ENCODE measurements at regions not wholly inside any gene's neighbourhood (a gene's known extent, or its start where the extent isn't known, plus 50 kb on each side); places are given as distances from the start of the nearest gene placed in this dataset.
A peak's percentile ranks its signal among the peaks of the same experiment; 100 is the strongest.
"Not testable (repeated sequence)": the region's sequence is repeated elsewhere in the genome, so short reads cannot be mapped to it uniquely, and the experiment has no call there.

DNA sequence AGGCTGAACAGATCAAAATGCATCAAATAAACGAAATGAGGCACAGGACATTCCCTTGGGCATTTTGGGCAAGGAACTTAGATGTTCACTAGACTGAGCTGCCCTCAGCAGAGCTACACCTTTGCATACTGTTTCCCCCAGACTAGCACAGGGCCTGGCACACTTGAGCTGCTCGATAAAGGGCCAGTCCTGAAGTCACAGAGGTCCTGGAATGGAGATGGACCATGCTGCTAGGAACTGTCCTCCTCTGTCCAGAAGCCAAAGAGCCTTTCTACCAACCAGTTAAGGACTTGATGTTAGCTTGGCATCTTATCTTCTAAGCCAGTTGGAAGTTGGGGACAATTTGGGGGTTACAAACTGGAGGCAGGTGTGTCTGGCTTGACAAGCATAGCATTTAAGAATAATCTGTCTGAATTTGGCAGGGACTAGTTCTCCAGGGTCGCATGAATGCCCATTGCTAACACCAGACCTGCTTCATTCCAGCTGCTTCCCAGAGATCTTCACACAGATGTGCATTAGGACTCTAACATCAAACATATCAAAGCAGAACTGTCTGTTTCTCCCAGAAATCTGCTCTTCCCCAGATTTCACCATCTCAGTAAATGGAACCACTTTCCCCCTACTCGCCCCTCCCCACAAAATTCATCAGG is 152.2 kb upstream of the PDE1C start:
- DNase-seq = no peak

DNA sequence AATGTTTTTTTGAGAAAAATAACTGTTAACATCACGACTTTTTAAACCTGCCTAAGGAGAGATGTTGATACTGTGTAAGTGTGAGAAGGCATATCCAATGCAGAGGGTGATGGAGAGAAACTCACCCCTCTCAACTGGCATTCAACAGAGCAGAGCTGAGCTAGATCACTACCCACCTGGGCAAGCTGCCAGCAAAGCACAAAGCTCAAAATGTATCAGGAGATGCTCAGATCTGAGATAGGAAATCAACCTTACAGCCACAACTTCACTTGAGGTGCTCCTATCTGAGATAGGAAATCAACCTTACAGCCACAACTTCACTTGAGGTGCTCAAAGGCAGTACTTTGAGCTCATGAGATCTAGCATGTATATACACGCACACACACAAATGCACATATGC is 151.5 kb upstream of the PDE1C start:
- no peak for DNase-seq

DNA sequence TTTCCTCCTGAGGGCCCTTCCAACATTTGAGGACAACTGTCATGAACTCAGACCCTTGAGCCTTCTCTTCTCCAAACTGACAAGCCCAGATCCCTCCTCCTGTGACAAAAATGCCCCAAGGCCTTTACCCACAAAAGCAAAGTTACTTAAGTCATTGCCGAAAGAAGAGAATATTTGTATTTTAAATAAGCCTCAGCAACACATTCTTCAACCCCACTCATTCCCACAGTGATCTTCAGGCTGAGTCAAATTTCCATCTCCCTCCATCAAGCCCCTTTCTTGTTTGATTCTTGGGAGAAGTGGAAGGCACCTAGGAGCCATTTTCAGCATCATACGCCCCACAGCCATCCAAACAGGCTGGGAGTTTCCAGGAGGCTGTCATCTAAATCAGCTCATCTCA is 150.8 kb upstream of the PDE1C start:
- no peak for DNase-seq

DNA sequence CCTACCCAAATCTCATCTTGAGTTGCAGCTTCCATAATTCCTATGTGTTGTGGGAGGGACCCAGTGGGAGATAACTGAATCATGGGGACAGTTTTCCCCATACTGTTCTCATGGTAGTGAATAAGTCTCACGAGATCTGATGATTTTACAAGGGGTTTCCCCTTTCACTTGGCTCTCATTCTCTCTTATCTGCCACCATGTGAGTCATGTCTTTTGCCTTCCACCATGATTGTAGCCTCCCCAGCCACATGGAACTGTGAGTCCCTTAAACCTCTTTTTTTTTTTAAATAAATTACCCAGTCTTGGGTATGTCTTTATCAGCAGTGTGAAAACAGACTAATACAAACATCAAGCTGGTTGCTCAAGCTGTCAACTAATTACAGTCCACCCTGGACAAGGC is 149.6 kb upstream of the PDE1C start:
- not testable (repeated sequence) for DNase-seq

DNA sequence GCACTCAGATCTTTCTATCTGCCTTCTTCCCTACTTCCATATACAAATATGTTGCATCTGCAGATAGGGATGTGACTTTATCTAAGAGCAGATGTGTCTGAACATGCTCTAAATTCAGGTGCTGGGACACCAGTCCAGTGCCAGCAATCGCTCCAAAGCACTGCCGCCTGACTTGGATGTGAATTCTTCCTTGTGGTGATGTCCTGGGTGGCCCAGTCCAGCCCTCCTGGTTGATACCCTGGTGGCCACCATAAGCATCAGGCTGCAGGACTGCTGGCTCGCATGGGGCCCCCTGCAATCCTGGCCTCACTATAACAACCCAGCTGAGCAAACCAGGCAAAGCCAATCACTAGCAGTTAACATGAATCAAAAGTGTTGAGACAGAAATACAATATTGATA is 149.2 kb upstream of the PDE1C start:
- no peak for DNase-seq

DNA sequence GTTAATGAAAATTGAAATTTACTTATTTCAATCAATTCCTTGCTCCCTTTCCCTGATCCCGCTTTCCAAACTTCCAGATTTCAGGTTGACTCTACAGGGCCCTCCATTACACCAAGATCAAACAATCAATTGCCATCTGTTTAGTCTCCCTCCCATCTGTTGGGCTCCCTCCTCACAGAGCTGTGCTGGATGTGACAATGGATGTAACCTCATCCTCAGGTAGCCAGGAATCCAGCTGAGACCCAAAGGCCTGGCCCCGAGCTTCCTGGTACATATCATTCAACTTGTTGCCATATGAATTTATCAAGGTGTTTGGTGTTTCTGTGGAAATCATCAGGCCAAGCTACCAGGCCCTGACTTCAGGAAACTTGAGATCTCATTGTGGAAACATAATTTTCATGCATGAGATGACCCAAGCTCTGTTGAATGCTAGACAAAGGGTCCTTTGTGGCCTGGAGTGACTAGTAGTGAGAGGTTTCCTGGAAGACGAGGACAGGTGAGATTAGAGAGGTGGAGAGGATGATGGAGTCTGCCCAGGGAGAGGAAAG is 148.6 kb upstream of the PDE1C start:
- no peak for DNase-seq

DNA sequence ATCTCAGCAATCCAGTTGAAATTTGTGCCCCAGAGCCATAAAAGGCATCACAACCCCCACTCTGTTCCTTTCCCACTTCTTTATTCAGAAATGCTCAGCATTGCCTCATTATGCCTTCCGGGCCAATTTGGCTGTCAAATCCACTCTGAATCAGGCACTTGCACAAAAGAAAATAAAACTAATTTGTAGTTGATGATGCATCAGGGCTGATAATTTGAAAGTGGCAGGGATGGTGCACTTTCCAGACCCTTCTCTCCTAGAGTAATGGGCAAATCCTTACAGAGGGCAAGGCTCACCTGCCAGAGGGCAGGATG is 147.9 kb upstream of the PDE1C start:
- no peak for DNase-seq

DNA sequence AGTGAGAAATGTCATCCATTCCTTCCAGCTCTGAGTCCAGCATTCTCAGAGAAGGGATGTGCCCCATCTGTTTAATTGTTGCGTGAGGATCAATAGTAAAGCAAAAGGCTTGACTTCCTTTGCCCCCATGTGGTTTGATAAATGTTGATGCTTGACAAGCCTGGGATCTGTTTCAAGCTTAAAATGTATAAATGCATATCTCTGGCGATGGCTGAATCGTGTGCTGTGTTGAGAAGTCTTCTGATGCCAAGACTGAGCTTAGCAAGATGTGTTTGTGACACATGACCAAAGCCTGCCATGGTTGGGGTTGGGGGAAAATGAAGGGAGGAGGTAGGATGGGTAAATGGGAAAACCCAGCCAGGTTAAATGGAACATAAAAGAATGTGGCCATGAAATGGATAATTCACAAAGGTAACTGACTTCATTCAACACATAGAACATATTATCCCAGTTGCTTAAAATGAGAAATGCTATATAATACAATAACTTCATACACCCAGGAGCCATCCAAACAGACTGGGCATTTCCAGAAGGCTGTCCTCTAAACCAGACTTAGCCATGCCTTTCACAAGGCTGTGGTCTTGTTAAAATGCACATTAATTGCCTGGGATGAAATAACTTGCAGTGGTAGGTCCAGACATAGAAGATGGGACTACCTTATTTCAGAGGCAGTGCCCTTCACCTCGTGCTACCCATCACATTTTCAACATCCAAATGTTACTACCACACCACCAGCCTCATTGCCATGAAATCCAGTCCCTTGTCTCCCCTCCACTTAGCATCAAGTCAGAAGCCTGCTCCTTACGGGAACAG is 147.3 kb upstream of the PDE1C start:
- no peak for DNase-seq

DNA sequence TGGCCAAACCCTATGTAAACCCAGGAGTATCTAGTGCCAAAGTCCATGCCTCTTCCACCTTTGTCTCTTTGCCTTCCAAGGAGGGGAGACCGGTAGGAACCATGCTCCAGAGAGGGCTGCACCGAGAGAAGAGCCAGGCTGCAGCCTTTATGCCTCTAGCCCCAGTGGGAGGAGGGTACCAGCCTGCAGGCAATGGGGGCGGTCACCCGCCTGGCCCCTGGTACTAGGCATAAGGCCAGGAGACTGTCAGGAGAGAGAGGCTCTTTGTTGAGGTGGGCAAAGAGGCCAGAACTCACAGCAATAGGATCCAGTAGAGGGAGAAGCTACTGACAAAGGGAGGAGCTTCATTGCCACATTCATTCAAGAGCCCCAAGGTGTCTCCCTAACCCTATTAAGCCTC is 146.6 kb upstream of the PDE1C start:
- no peak for DNase-seq

DNA sequence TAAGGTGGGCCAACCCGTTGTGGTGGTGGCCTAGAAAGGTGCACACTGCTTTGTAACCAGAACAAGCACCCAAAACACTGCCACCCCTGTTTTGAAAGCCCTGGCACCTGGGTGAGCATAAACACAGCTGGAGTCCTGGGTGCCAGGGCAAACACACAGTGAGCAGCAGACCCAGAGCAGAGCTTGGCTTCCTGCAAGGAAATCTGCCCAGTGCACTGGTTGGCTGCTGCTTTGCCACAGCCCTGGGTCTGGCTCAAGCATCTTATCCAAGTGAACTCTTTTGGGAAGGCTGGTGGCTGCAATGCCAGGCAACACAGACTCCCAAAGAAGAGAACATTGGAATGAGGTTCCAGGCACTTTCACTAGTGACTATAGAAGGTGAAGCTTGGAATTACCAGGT is 145.5 kb upstream of the PDE1C start:
- no peak for DNase-seq

DNA sequence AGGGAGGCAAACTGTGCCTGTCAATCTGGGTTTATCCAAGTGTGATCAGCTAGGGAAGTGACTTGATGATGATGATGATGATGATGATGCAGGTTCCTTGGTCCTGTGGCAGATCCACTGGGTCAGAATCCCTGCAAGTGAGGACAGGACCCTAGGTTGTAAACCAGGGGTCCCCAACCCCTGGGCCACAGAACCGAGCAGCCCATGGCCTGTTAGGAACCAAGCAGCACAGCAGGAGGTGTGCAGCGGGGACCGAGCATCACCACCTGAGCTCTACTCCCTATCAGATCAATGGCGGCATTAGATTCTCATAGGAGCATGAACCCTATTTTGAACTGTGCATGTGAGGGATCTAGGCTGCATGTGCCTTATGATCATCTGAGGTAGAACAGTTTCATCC is 144.7 kb upstream of the PDE1C start:
- DNase-seq = no peak

DNA sequence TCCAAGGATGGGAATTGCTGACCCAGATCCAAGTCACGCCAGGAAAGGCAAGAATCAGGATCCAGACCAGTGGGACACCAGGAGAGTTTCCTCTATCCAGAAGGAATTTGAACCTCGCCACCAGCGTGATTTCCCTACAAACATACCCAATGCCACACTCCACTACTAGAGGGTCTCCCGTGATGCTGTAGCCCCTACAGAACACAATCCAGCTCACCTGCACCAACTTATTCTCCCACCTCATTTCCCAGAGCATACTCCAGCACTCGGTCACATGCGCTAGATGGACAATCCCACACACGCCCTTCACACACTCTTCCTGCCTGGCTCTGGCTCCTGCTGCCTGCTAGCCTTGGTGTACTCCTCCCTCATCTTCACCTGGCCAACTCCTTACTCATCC is 142.1 kb upstream of the PDE1C start:
- no peak for DNase-seq

DNA sequence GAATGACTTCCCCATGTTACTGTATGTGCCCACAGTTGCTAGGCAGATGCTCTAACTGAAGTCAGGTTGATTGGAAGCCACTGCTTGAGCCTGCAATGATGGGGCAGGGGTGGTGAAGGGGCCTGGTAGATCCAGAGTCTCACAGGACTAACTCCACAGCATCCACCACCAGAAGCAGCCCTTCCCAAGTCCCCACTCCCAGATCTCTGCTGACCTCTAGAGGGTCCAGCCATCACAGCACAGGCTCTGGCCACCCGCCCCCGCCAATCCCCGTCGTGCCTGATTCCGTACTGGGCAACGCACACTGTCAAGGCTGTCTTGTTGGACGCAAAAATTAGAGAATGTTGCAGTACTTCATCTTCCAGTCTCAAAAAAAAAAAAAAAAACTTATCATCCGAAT is 136.8 kb upstream of the PDE1C start:
- DNase-seq = peak; percentile 6

DNA sequence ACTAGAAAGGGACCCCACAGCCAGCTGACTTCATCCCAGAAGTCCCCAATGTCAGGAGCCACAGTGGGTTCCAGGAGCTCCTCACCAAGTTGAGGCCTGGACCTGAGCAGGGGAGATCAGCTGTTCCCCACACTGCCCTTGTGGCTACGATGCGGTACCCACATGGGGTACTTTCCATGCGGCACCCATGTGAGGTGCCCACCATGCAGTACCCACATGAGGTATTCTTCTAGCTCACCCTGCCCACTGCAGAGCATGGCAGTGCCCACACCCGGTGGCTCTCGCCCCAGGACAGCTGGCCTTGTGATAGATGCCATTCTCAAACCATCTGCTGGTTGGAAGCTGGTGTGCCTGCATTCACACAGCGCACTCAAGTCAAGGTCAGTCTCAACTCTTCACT is 136.3 kb upstream of the PDE1C start:
- DNase-seq = no peak

DNA sequence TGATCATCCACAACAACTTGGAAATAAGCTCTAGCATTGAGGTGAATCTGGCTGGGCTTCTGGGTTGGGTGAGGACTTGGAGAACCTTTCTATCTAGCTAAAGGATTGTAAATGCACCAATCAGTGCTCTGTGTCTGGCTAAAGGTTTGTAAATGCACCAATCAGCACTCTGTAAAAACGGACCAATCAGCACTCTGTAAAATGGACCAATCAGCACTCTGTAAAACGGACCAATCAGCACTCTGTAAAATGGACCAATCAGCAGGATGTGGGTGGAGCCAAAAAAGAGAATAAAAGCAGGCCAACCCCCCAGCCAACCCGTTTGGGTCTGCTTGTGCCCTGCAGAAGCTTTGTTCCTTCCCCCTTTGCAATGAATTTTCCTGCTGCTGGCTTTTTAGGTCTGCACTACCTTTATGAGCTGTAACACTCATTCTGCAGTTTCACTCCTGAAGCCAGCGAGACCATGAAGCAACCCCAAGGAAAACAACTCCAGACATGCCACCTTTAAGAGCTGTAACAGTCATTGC is 135.2 kb upstream of the PDE1C start:
- not testable (repeated sequence) for DNase-seq

DNA sequence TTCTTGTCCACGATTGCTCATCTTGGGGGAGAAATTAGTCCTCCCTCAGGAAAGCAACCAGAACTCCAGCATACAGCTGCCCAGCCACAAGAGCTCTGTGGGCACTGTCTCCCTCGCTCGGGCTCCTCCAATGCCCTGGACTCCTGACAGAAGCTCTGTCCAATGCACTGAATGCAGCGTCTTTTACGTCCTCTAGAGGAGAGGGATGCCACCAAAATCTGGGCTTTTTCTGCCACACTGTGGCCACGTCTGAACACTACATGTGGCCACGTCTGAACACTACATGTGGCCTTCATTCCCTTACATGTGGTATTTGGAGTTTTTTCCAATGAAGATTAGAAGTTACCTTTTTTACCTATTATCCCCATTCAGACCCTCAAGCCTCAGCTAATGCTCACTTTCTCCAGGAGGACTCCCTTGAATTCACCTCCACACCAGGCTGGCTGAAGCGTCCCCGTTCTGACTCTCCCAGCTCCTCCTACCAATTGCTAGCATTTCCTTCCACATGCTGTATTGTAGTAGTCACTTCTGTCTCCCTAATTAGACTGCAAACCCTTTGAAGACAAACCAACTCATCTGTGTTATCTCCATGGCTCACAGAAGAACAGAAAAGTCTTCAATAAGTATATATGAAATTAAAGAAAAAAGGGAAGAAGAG is 134.3 kb upstream of the PDE1C start:
- DNase-seq = peak; percentile 76

DNA sequence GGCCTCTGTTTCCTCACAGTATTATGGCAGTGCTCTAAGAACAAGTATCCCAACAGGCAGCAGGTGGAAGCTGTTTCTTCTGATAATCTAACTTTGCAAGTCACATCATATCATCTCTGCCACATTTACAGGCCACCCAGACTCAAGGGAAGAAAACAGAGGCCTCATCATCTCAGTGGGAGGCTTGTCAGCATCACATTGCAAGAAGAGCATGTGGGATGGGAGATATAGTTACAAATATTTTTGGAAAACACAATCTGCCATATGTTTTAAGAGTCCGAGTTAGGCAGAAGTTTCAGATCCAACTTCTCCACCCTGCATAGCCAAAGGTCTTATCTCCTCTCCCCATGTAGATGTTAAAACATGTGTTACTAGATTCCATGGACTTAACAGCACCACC is 130.4 kb upstream of the PDE1C start:
- no peak for DNase-seq

DNA sequence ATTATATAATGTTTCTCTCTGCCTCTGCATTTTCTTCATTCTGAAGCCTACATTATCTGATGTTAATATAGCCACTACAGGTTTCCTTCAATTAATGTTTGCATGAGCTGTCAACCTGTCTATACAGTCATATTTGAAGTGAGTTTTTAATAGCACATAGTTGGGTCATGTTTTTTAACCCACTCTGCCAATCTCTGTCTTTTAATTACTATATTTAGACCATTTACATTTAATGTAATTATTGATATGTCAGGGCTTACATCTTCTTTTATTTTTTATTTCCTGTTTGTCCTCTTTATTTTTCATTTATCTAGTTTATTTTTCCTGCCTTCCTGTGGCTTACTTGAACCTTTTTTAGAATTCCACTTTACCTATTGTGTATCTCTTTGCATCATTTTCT is 124.3 kb upstream of the PDE1C start:
- no peak for DNase-seq

DNA sequence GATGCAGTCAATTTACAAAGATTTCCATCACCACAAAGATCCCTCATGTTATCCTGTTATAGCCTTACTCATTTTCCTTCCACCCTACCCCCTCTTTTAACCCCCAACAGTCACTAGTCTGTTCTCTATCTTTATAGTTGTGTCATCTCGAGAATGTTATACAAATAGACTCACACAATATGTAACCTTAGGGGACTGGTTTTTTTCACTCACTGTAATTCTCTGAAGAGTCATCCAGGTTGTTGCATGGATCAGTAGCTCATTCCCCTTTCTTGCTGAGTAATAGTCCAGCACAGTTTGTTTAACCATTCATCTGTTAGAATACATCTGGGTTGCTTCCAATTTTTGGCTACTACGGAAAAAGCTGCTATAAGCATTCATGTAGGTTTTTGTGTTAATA is 121.1 kb upstream of the PDE1C start:
- no peak for DNase-seq

DNA sequence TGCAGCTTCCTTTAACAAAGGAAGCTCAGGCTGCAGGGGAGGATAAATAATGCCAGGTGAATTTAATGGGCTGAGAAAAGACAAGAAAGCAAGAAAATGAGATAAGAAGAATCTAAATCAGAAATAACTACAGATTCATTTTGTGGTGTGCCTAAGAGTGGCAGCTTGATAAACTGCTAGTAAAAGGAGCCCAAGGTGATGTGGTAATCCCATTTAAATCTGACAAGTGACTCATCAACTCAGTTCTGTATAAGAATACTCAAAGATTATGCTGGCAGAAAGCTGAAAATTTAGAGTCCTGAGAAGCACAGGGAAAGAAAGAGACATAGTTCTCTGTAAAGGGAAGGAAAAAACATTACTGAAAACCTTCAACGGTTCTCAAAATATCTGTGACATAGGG is 109.4 kb upstream of the PDE1C start:
- DNase-seq = peak; percentile 35

DNA sequence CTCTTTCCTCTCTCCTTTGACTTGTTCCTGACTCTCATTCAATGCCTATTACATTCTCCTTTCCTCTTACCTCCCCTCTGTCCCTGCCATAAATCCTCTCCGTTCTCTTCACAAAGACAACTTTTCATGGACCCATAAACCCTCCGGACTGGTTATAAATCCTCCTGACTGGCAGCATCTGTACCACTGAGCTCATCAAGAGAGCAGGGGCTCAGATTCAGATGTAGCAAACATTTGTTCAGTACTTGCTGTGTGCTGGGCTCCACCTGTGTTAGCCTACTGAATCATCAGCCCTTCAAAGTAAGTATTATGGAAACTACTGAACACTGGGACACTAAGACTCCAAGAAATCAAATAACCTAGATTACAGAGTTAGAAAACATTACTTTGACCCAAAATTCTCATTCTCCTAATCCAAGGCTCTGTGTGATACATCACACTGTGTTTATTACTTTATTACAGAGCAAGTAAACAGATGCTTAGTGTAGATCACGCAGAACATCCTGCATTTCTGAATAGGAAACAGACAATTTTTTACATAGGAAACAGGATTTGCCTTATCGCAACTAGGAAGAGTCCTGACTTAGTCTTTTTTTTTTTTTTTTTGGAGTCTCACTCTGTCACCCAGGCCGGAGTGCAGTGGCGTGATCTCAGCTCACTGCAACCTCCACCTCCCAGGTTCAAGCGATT is 108.6 kb upstream of the PDE1C start:
- no peak for DNase-seq

DNA sequence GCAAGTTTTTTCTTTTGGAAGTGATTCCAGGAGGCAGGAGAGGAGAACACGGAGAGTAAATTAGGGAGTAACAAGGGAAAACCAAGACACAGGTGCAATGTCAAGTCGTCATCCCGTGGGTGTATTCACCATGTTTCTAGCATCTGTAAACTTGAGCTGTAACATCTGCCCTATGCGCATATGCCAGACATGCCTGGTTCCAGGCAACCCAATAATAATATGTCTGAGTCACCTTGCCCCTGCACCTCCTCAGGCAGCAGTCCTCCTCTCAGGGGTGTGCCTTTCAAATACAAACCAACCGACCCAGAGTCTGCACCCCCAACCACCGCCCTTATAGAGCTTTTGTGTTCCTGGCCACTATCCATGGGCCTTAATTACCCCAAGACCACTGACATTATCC is 107.0 kb upstream of the PDE1C start:
- no peak for DNase-seq

DNA sequence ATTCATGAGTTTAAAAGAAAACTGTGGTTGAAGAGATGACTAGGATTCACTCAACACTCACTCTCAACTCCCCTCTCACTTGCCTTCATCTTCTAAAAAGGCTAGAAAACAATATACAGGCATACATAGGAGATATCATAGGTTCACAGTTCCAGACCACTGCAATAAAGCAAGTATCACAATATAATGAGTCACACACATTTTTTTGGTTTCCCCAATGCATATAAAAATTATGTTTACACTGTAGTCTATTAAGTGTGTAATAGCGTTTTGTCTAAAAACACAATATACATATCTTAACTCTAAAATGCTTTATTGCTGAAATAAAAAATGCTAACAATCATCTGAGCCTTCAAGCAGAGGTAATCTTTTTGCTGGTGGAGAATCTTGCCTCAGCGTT is 104.9 kb upstream of the PDE1C start:
- DNase-seq = no peak

Measured in fibroblast of skin of abdomen (primary cell).